H4 (cell line): ENCODE measurements at regions not wholly inside any gene's neighbourhood (a gene's known extent, or its start where the extent isn't known, plus 50 kb on each side); places are given as distances from the start of the nearest gene placed in this dataset.

Source experiments
- DNase-seq: peaks from one replicate; pipeline ENCODE4 v3.0.0-alpha.2; 2015; ENCODE audit warnings: low spot score

DNA sequence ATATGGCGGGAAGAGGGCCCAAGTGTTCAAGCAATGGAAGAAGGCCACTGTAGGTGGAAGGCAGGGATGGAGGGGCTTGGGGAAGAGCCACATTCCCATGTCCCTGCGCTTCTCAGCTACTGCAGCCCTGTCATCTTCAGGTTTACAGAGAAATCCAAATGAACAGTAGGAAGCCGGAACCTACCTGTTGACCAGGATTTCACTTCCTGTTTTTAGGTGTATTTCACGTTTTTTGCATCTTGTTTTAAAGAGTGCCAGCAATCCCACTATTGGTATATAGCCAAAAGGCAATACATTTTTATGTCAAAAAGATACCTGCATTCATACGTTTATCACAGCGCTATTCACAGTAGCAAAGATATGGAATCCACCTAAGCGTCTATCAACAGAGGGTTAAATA is 159.2 kb downstream of the SLC35B3 start:
- no peak for DNase-seq

- DNase-seq: no peak
Measured at GRCh38 chr6:8275667-8276066, 159.7 kb downstream of the SLC35B3 start.

DNA sequence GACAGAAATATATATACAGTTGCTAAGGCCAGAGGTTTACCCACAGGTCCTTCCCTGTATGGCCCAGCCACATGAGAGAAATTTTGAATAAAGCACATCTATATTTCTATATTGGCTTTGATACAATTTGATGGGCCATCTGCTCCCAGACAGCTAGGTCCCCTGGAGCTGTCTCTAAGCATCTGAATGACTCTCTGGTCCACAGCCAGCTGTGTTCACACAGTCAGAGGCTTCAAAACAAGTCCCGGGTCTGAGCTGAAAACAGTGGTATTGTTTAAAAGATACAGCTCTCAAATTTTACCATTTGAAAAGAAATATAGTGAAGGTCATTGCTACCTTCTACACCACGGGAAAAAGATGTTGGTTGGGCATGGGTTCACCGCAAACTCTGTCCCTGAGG is 161.1 kb downstream of the SLC35B3 start:
- DNase-seq: no peak

GRCh38 chr6:8269872-8270454 is 165.4 kb downstream of the SLC35B3 start:
- DNase-seq: peak; percentile 70

- no peak for DNase-seq
Measured at GRCh38 chr6:8269094-8269493, 166.3 kb downstream of the SLC35B3 start.

DNA sequence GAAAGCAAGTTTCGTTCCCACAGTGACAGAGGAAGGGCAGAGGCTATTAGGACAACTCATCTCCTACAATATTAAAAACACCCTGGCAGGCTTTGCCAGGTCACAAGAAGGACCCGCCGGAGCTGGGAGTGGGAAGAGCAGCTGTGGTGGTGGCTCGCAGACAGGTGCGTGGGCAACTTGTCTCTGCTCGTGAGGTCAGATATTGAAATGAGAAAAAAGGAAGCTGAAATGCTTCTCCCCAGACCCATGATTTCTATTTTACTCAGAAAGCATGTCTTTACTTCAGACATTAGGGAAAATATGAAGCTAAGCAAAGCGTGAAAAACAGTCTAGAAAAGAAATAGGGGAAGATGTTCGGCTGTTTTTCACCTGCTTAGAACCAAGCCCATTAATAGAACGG is 166.3 kb upstream of the EEF1E1 start:
- DNase-seq: no peak

DNA sequence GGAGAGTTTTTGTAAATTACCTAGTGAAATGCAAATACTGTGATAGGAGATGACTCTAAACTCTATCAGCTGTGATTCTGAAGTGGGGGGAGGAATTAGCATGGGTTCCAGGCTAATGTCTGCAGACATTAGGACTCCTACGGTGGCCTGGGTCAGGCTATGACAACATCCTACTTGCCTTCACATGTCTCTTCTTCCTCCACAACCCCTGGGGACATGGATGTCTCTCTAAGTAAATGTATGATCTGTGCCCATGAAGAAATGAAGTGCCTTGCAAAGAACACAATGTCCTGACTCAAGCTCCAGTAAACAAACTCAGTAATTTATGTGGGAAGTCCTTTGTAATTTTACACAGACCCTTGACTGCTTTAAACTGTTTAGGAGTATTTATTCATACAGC is 165.8 kb upstream of the EEF1E1 start:
- no peak for DNase-seq

DNA sequence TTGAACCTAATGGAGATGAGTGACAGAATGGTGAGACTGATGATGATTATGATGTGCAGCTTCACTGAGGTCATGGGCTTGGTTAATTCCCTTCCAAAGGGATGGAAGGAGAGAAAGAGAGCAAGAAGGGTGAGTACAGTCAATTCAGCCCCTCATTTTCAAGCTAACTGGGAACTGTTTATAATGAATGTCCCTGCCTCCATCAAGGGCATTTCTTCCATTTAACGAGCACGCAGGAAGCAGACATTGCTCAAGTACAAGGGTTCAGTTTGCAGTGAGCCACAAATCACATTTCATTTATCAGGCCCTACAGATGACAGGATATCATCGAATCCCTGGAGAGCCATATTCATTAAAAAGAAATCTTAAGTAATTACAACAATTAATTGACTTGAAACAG is 158.3 kb upstream of the EEF1E1 start:
- DNase-seq: no peak

DNA sequence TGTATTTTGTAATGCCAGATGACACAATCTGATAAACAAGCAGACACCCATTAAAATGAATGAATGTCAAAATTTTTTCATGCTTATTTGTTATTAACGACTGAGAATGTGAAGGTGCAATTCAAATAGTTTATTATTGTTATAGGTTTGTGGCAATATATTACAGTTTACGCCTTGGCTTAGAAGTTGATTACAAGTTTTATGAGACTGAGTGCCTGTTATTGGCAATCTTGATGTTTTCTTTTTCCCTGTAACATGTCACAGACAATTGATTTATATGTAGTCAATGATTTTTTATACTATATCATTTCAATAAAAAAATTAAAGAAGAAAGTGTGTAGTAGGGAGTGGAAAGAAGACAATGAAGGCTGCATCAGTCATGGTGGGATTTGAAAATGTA is 144.1 kb upstream of the EEF1E1 start:
- no peak for DNase-seq

GRCh38 chr6:8245726-8246125 is 143.4 kb upstream of the EEF1E1 start:
- DNase-seq: no peak

GRCh38 chr6:8243475-8243874 is 141.1 kb upstream of the EEF1E1 start:
- no peak for DNase-seq

DNA sequence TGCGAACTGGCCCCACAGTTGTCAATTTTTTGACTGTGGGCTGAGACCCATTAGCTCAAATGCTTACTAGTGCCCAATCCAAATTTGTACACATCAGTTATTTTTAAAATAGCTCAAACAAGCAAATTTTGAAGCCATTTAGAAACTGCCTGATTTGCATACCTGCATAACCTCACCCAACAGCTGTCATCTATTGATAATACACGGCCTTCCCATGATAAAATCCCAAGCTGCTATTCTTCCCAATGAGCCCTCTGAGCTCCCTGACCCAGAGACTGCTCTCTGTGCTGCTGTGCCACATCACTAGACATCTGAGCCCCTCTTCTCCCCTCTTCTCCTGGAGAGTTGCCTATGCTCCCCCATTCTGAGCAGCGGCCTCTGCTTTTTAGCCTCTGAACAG is 140.5 kb upstream of the EEF1E1 start:
- no peak for DNase-seq

DNA sequence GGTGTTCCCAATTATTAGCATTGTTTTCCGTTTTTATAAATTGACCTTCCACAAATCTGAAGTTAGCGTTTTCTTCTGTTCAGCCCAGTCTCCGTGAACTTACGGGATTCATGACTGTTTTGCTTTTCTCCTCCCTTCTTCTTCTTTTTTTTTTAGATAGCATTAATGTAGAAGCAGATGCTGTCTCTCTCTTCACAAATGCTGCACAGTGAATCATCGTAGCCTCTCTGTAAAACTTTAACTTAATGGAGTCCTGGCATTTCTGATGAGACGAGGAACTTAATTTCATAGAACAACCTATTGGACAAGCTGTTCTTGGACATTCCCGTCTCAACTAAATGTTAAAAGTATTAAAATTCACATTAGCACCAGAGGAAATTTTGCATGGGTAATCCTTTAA is 138.0 kb upstream of the EEF1E1 start:
- no peak for DNase-seq

DNA sequence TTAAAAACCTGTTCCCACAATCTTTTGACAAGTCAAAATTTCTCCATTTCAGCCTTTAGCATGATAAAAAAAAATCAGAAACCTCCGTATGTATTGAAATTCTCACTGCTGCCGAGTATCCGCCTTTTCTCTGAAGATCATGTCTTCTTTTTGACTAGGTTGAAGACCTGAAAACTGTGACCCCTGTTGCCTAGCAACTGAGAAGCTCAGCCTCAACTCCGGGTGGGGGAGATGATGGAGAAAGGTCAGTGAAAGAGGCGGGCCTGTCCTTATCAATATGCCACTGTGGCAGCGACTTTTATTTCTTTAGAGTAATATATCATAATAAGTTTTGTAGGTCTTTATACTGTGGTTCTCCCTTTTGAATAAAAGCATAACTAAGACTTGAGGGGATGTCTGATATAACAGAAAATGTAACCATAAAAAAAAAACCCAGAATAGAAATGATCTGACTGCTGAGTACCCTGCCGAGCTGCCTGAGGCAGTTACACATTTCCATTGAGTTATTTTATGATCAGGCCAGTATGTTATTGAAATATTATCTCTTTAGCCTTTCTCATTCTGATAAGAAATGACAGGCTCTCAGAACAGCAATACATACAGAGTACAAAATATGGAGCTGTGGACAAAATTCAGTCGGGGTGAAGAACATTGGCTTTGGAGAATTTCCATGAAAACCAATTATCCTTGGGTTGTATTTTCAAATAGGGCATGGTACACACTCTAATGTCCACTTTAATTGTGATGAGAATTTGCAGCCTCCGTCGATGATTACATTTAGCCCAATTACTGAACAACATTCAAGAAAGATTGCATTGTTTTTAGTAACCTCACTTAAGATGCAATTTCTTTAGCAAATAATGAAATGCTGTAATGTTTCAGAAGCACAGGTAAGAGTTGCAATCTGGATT is 136.7 kb upstream of the EEF1E1 start:
- no peak for DNase-seq

DNA sequence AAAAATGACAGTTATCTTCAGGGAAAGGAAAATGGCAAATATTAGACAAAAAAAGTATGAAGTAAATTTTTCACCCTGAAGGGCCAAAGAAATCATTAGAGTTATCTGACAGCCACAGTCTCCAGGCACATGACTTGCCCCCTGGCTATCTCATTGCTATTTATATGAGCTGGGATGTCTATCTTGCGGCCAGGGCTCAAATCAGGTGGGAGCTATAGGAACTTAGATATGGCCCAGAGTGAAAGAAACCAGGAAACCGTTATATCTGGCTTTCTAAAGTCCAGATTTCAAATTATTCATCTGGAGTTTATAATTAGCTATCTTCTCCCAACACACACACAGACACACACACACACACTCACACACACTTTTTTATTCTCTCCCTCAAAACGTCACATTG is 135.3 kb upstream of the EEF1E1 start:
- no peak for DNase-seq

DNA sequence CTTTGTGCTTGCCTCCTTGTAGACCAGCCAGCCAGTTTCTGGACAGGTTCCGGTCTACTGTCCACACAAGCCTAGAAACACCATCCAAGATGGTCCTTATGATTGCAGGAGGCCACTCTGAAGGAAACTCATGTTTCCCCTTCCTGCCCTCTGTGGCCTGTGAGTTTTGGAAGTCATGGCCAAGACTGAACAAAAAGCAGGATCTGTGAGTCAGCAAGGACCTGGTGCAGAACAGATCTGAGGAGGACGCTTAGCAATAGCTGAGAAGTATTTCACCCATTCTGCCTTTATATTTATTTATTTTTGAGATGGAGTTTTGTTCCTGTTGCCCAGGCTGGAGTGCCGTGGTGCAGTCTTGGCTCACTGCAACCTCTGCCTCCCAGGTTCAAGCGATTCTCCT is 134.6 kb upstream of the EEF1E1 start:
- DNase-seq: no peak

DNA sequence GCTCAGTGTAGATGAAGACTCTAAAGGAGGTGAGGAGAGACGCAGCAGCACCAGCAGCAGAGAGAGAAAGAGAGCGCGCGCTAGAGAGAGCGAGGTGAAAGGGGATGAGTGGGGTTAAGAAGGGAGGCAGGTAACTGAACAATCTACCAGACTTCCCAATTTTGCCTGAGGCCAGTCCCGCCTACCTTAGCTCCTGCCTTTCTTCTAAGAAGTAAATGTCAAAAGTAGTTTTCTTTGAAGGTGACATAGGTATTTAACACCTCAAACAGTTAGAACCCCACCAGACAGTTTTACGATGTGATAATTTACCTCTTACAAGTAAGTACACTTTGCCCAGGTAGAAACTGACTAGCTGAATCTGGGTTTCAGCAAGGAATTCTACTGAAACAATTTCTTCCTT is 132.0 kb upstream of the EEF1E1 start:
- DNase-seq: no peak

DNA sequence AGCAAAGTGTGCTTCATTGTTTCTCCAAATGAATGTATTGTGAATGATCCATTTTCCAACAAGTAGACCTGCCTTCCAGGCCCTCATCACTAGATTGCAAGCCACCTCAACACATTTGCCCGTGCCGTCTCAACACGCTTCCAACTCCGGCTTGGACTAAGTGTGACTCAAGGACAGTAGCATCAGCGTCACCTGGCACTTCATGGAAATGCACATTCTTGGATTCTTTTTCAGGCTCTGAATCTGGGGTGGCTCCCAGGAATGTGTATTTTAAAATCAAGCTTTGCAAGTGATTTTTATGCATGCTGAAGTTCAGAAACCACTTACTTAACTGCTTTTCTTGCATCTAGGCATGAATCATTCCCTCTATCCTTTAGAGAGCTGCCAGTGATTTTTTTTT is 129.6 kb upstream of the EEF1E1 start:
- no peak for DNase-seq

DNA sequence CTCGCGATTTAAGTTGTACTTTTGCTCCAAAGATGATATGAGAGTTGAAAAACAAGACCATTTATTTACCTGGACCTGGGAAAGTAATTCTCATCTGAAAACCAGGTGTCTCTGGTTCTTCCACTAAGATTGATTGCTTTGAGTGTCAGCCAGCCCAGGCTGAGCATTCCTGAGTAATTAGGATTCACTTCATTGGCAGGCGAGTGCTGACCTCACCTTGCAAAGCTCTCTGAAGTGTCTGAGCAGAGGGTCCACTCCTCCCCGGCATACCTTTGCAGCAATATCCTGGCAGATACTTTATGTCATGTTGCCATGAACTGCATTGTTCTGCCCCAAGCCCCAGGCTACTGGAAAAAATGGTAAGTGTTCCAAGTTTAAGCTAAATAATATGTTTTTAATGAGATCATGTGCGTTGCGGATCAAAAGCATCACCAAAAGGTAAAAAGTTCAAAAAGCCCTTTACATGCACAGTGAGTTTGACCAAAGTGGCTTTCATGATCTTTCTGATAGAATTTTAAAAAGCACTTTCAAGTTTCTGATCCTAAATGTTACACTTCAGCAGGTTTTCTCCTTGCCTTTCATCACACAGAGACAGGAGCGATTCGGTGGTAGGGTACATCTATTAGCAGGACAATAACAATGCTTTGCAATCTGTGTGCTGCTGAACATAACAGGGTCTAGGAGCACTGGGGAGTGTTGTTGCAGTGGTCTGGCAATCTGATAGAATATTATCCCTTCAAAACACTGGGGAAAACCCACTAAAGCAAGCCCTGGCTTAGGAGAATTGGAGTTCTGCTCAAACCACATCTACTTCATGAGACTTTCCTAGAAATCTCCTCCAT is 127.8 kb upstream of the EEF1E1 start:
- no peak for DNase-seq

DNA sequence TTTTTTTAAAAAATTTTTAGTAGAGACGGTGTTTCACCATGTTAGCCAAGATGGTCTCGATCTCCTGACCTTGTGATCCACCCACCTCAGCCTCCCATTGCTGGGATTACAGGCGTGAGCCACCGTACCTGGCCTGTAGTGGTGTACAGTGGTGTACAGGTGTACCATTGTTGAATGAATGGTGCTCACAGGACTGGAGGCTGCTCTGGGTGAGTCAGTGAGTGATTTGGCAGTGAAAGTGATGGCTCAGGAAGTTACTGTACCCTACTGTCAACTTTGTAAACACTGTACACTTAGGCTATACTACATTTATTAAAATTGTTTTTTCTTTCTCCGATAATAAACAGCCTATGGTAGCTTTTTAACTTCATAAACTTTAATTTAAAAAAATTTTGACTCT is 122.8 kb upstream of the EEF1E1 start:
- no peak for DNase-seq

DNA sequence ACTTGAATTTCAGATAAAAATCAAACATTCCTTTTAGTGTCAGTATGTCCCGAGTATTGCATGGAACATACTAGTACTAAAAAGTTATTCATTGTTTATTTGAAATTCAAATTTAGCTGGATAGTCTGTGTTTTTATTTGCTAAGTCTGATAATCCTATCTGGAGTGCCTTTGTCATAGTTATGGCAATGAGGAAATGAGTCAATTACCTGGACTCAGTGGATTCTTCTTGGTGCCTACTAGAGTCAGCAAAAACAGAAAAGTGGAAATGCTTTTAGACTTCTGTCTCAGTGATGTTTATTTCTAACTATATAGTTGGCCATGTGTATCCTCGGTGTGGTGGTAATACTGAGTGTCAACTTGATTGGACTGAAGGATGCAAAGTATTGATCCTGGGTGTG is 121.3 kb upstream of the EEF1E1 start:
- DNase-seq: no peak

DNA sequence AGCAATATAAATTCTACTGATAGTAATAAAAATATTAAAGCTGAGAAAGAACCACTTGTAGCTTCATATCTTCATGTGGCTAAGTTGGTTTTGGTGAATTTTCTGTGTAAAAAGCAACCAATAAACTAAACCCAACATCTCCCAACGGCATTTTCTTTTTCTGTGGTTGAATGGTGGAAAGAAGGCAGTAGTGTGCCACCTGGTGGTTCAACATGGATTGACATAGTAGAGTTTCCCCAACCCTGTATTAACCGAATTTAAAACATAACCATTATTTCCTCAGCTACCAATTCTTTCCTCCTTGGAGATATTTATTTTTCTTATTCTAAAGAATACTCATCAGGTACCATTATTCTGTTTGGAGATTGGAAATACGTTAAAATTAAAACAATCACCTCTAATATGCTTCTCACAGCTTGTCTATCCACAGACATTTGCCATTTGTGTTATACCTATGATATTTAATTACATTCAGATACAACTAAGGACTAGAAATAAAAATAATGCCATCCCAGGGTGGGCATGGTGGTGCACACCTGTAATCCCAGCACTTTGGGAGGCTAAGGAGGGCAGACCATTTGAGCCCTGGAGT is 117.1 kb upstream of the EEF1E1 start:
- DNase-seq: peak; percentile 39
